Dendritic cell treated with granulocyte-macrophage colony-stimulating factor and Interleukin-4, amounts not matched to agents 40 ng/mL and 50 ng/mL, for 4 days (primary cell): ENCODE measurements at regions not wholly inside any gene's neighbourhood (a gene's known extent, or its start where the extent isn't known, plus 50 kb on each side); places are given as distances from the start of the nearest gene placed in this dataset.
"Not testable (repeated sequence)": the region's sequence is repeated elsewhere in the genome, so short reads cannot be mapped to it uniquely, and the experiment has no call there.

ENCODE experiments used
- H3K27ac Mint-ChIP-seq: one replicate; pipeline ENCODE4 v1.8.0; 2022; ENCODE audit warnings: mild to moderate bottlenecking, mixed read lengths
- H3K27me3 Mint-ChIP-seq: one replicate; pipeline ENCODE4 v1.8.0; 2022; ENCODE audit warnings: mild to moderate bottlenecking, mixed read lengths
- H3K36me3 Mint-ChIP-seq: one replicate; pipeline ENCODE4 v1.8.0; 2022; ENCODE audit warnings: low read depth, mixed read lengths
- H3K4me1 Mint-ChIP-seq: one replicate; pipeline ENCODE4 v1.8.0; 2022; ENCODE audit warnings: low read depth, mixed read lengths
- H3K4me3 Mint-ChIP-seq: one replicate; pipeline ENCODE4 v1.8.0; 2022; ENCODE audit warnings: mild to moderate bottlenecking, moderate library complexity, mixed read lengths
- H3K9me3 Mint-ChIP-seq: one replicate; pipeline ENCODE4 v1.8.0; 2022; ENCODE audit warnings: mixed read lengths
- intact Hi-C: fragments of 100-400 bp; cut with micrococcal nuclease; formaldehyde crosslinking; loops from one replicate; pipeline ENCODE4 v1.15.0; 2022

DNA sequence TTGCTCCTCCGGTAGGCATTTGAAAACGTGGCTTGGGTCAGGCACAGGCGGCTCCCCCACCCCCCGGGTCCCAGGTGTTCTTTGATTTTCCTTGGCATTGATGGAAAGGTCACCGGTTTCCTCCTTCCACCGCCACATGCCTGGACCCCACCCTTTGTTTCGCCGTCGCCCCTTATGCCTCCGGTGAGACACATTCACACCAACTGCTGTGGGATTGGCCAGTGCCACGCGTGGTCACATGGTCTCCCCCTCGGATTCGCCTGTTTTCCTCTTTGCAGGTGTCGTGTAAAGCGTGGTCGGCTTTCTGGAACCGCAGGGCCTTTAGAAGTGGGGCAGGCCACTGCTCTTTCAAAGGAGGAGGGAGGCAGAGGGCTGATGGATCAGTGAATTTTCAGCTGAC, 101.2 kb upstream of the FOXD4L5 start:
- H3K4me1 Mint-ChIP-seq, intact Hi-C loops, H3K4me3 Mint-ChIP-seq, H3K27ac Mint-ChIP-seq, H3K27me3 Mint-ChIP-seq, H3K36me3 Mint-ChIP-seq: not testable (repeated sequence)
- peaks cover 75% of the 10 kb centered on the region for H3K9me3 Mint-ChIP-seq

DNA sequence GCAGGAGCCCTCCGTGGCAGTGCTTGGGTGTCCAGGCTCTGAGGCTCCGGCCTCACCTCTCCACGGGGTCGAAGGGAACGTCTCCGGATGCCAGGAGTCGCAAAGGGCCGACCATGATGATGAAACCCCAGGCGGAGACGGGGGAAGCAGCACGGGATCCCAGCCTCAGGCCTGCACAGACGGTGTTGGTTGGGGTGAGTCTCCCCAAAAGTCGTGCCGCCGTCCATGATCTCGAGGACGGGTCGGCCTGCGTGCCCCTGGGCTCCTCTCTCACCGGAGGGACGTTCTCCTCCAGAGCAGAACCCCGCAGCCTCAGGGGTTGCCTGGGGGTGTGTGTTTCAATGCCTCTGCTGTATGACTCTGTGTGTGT, 100.6 kb upstream of the FOXD4L5 start:
- peaks cover 69% of the 10 kb centered on the region for H3K9me3 Mint-ChIP-seq
- intact Hi-C loops, H3K27me3 Mint-ChIP-seq, H3K27ac Mint-ChIP-seq, H3K36me3 Mint-ChIP-seq, H3K4me1 Mint-ChIP-seq, H3K4me3 Mint-ChIP-seq: not testable (repeated sequence)

DNA sequence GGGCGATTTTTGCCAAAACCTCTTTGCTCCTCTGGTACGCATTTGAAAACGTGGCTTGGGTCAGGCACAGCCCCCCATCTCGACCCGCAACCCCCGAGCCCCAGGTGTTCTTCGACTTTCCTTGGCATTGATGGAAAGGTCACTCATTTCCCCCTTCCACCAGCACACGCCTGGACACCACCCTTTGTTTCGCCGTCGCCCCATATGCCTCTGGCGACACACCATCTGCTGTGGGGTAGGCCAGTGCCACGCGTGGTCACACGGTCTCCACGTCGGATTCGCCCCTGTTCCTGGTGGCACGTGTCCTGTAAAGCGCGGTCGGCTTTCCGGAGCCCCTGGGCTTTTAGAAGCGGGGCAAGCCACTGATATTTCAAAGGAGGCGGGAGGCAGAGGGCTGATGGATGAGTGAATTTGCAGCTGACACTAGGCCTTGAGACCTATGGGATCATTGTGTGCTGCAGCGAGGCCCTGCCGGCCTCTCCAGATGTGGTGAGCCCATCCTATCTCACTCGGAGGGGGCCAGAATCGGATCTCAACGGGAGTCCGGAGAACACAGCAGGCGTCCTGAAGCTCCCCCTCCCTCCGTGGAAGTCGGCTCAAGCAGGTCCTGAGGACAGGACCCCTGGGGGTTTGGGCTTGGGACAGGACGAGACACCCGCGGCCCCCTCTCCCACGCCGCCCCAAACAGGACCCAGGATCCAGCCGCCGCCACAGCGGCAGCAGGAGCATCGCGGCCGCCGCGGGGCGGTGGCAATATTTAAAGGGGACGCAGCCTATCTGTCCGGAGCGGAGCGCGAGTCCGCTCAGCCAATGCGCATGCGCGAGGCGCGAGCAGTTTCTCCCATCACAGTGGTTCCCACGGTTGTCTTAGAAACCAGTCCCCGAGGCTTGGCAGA, 100.0 kb upstream of the FOXD4L5 start:
- intact Hi-C loops, H3K36me3 Mint-ChIP-seq, H3K4me3 Mint-ChIP-seq, H3K4me1 Mint-ChIP-seq, H3K27ac Mint-ChIP-seq, H3K27me3 Mint-ChIP-seq: not testable (repeated sequence)
- H3K9me3 Mint-ChIP-seq = peaks cover 63% of the 10 kb centered on the region

DNA sequence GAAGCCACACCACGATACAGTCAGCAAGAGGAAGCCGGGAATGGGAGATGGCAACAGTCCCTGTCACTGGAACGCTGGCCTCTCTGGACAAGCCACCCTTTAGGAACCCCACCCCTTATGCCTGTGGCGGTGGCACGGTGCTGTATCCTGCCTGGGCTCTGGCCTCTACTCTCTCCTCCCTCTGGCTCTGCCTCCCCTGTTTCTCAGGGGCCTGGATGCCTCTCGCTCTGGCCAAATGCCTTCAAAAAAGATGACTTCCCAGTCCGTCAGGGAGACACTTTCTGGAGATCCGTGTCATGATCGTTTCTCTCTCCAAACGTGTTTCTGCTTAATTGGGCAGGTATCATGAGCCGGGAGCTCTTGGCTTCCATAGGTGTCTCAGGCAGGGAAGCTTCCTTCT, 99.1 kb upstream of the FOXD4L5 start:
- H3K9me3 Mint-ChIP-seq = peaks cover 60% of the 10 kb centered on the region
- H3K27ac Mint-ChIP-seq, H3K4me3 Mint-ChIP-seq, H3K27me3 Mint-ChIP-seq, H3K4me1 Mint-ChIP-seq, H3K36me3 Mint-ChIP-seq, intact Hi-C loops: not testable (repeated sequence)

DNA sequence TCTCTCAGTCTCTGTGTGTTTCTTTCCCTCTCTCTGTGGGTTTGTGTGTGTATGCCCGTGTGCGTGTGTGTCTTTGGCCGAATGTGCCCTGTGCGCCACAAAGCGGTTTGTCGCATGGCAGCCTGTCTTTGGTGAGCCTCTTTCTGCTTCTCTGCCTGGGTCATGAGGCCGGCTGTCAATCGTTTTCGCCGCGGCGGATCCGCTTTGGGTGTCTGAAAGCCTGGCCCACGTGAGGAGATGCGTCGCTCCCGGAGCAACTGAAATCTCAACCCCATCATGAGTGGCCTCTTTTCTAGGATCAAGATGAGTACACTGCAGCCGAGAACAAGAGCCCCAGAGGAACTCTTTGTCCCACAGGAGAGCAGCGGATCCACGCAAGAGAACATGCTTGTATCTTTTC, 98.6 kb upstream of the FOXD4L5 start:
- H3K27me3 Mint-ChIP-seq, intact Hi-C loops, H3K36me3 Mint-ChIP-seq, H3K4me3 Mint-ChIP-seq, H3K27ac Mint-ChIP-seq, H3K4me1 Mint-ChIP-seq: not testable (repeated sequence)
- peaks cover 56% of the 10 kb centered on the region for H3K9me3 Mint-ChIP-seq

DNA sequence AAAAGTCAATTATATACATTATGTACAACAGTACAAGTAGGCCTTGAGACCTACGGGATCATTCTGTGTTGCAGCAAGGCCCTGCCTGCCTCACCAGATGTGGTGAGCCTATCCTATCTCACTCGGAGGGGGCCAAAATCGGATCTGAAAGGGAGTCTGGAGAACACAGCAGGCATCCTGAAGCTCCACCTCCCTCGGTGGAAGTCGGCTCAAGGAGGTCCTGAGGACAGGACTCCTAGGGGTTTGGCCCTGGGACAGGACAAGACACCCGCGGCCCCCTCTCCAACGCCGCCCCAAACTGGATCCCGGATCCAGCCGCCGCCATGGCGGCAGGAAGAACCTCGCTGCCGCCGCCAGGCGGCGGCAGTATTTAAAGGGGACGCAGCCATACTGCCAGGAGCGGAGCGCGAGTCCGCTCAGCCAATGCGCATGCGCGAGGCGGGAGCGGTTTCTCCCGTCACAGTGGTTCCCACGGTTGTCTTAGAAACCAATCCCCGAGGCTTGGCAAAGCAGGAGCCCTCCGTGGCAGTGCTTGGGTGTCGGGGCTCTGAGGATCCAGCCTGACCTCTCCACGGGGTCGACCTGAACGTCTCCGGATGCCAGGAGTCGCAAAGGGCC, 97.8 kb upstream of the FOXD4L5 start:
- H3K9me3 Mint-ChIP-seq = peaks cover 48% of the 10 kb centered on the region
- H3K4me3 Mint-ChIP-seq, H3K4me1 Mint-ChIP-seq, H3K27ac Mint-ChIP-seq, H3K27me3 Mint-ChIP-seq, H3K36me3 Mint-ChIP-seq, intact Hi-C loops: not testable (repeated sequence)
